GM21526 (cell line): ENCODE measurements at regions not wholly inside any gene's neighbourhood (a gene's known extent, or its start where the extent isn't known, plus 50 kb on each side); places are given as distances from the start of the nearest gene placed in this dataset.
"Not testable (repeated sequence)": the region's sequence is repeated elsewhere in the genome, so short reads cannot be mapped to it uniquely, and the experiment has no call there.

Experiments used
- ATAC-seq: cut with Tn5 transposase; IDR thresholded peaks from one replicate; pipeline ENCODE4 v1.9.1; 2021; ENCODE audit warnings: moderate library complexity; ENCODE audit not compliant: unreplicated experiment, low FRiP score

DNA sequence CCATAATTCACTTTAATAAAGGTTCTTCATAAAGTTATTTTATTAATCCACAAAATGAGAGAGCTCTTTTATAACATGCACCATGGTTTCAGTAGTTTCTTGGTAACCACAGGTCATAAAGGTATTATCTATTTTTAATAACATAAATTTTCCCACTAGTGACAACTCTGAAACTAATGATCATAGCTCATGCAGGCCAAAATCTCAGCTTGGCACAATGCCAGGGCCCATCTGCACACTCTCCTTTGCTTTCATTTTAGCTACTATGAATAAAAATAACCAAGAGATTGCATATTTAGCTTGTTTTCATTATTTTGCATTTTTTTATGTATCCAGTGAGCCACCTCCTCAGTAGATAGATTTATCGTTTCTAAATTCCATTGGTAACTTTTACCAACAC lies 691.8 kb upstream of the CHAC2 start:
- no peak for ATAC-seq

DNA sequence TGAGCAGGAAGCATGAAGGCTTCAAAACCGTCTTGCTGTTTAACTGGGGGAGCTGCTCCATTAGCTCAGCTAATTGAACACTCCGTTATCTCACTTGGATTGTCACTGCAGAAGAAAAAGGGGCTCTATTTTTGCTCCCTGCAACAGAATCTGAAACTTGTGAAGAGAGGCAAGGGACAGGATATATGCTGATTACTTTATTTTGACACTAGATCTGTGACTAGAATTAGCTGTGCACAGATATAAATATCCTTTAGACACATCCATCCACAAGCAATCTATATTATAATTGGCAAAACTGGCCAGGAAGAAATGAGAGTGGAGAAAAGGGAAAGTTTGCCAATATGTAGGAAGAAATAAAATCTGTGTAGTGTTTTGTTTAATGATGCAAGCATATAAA lies 700.1 kb upstream of the CHAC2 start:
- no peak for ATAC-seq

DNA sequence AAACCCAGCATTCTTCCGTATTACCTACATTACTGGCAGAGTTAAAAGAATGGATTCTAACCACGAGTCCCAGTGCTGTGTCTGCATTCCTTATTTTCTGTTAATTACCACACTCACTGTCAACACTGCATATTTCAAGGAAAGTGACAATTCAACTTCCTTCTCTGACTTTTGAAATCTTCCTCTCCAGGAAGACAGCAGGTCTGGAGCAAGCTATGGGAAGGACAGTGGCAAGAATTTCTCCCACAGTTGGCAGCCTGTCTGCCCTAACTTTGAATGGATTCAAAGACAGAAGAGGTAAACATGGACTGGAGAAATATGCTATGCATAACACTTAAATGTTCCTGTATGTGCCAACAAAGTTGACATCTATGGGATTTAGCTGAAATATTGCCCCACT lies 700.5 kb upstream of the CHAC2 start:
- ATAC-seq = no peak

DNA sequence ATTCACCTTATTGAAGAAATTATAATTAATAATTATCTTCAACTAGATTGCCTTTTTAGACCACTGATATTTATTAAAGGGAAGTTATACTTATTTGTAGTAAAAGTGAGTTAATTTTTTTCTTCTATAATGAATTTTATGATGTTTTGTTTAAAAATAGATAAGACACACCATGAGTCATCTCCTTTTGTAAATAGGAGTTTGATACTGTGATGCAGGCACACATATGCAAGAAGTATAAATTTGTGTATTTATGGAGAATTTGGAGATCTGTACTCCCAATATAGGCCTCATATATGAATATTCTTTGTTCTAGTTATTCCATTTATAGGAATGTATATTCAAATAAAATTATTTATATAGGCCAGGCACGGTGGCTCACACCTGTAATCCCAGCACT lies 703.5 kb upstream of the CHAC2 start:
- no peak for ATAC-seq

DNA sequence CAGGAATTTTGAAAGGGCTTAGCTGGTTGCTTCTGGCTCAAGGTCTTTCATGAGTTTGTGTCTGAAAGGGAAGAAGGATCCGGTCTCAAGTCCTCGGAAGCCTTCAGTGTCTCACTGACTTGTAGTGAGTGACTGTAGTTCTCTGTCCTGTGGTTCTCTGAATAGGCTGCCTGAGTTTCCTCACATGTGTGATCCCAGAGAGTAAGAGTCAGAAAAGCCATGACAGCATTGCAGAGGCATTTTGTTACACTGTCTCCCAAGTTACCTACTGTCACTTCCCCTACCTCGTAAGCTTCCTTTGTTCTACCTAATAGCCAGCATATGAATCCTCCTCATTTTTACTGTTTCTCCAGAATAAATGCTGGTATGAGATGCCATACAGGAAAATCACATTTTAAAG lies 709.1 kb upstream of the CHAC2 start:
- no peak for ATAC-seq

DNA sequence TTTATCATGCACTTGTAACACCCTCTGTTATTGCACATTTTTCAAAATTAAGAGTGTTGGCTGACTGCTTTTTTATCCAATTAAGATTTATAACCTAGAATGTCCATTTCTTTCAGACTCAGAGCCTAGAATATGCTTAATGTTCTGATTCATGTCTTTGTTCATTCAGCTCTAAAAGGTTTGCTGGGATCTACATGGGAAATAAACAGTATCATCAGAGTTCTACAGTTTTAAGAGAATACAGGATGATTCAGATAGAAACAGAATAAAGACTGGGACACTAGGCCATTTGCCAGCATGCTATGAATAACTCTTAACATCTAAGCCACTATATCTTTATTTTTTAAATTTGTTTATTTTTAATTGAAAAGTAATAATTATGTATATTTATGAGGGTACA lies 713.7 kb upstream of the CHAC2 start:
- no peak for ATAC-seq

DNA sequence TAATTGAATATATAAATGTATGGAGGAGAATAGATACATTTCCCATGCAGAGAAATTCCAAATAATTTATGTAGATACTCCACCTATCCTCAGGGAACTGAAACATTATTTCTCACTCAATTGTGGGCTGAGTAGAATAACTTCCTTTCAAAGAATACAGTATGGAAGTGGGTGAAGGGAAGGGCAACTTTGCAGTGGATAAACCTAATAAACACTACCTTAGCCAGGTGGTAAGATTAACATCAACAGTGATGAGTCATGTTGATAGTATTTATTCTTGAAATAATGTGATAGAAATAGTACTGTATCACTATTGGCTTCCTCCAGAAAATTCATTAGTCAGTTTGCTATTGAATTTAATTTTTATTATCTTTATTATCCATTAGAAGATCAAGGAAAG lies 716.4 kb upstream of the CHAC2 start:
- no peak for ATAC-seq

DNA sequence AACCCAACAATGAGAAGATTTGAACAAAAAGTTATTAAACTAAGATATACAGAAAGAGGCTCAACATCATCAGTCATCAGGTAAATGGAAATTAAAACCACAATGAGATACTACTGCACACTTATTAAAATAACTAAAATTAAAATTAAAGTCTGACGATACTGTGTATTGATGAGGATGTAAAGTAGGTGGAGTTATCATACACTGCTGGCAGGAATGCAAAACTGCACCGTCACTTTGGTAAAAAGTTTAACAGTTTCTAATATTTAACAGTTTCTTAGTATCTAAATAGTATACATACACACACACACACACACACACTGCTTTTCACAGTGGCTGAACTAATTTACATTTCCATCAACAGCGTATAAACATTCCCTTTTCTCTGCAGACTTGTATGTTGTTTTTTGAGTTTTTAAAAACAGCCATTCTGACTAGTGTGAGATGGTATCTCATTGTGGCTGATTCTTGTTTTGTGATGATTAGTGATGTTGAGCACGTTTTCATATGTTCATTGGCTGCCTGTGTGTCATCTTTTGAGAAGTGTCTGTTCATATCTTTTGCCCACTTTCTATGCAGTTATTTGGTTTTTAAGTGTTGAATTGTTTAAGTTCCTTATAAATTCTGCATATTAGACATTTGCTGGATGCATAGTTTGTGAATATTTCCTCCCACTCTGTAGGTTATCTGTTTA lies 726.9 kb upstream of the CHAC2 start:
- ATAC-seq = no peak

DNA sequence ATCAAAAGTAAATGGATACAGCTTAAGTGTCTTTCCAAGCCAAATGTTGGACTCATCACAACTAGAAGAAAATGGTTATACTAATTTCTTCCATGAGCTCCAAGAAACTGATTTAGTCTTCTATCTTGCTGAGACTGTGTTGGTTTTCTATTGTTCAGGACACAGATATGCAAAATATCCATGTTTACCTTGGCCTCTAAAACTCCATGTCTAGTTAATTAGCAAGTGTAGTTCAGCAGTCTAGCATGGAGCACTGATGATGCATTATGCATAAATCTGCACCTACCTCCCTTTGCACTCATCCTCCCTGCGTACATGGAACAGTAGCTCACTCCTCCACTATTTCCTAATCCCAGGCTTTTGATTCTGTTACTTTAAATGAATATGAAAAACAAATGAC lies 731.4 kb upstream of the CHAC2 start:
- no peak for ATAC-seq

DNA sequence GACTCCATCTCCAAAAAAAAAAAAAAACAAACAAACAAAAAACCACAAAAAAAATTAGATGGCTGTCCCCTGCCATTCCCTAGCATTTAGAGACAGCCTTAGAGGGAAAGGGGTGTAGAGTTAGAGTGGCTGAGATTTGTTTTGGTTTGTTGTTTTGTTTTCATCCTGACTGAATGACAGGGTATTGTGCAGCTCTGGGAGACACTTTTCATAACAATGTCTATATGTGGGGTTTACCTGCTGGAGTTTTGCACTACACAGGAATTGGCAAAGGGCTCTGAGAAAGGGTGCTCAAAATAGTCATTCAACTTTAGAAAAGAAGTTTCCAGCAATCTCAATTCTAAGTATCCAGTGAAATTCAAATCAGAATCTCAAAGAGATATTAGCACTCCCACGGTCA lies 732.5 kb upstream of the CHAC2 start:
- no peak for ATAC-seq

DNA sequence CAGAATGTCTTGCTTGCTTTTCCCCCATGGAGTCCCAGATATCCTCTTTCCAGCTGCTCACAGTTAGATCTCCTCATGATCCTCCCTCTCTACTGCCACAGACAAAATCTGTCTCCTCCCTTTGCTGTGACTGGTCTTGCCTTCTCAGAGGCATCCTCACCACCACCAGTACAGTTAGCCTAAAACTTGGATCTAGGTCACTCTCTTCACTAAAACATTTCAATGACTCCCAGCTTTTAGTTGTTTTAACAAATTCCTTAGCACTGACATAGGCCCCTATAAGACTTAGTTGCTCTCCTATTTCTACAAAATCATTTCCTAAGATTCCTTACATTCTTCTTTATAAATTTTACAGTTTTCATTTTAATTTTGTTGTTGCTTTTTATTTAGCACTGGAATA lies 734.2 kb upstream of the CHAC2 start:
- ATAC-seq = no peak

DNA sequence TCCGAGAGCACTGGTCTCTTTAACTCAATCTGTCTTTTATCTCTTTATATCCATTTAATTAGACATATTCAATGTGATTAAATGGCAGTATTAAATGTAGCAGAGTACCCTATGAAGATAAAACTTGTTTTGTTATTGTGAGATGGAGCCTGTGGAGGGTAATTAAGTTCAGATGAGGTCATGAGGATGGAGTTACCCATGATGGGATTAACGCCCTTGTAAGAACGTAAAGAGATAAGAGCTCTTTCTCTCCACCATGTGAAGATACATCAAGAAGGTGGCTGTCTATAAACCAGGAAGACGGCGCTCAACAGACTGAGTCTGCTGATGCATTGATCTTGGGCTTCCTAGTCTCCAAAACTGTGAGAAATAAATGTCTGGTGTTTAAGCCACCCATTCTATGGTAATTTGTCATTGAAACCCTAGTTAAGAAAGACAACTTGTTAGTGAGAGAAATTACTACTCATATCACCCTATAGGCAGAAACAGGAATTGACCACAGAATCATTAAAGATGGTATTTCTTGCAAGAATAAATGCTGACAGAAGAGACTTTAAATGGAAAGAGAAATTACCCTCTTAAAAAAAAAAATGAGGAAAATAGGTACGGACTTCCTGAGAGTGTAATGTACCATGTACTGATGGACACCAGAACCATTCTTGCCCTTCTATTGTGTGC lies 738.7 kb upstream of the CHAC2 start:
- ATAC-seq = no peak

DNA sequence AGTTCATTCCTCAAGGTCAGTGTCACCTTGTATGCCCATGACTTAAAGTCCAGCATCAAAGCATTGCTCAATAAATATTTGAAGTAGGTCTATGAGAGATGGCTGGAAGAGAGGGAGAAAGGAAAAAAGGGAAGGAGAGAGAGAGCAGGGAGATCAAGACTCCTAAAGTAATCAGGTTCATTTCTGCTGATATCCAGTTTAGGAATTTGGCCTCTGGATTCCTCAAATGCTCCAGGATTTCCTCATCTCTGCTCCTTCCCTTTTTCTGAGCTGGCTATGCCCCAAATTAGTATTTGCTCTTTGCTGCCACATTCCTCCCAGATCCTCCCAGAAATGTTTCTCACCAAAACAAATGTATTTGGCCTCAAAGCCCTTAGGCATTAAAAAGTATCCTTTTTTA lies 739.4 kb upstream of the CHAC2 start:
- no peak for ATAC-seq

DNA sequence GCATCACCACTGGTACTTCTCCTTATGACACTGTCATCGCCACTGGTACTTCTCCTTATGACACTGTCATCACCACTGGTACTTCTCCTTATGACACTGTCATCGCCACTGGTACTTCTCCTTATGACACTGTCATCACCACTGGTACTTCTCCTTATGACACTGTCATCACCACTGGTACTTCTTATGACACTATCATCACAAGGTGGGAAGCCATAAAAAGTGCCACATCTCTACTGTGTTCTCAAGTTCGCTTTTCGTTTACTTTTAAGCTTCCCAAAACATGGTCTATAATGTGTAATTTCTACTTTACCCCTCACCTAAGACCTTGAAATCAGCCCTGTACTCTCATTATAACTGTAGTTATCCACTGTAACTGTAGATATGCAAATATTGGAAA lies 745.4 kb upstream of the CHAC2 start:
- ATAC-seq = not testable (repeated sequence)

DNA sequence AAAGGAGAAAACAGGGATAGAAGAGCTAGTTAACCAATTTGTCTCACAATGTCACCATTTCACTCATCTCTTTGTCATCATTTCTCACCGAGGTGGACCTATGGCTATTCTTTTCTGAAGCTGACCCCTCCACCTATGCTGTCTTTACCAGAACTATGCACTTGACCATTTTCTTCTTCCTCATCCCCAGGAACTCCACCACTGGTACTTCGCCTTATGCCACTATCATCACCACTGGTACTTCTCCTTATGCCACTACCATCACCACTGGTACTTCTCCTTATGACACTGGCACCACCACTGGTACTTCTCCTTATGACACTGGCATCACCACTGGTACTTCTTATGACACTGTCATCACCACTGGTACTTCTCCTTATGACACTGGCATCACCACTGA lies 745.8 kb upstream of the CHAC2 start:
- ATAC-seq = no peak

DNA sequence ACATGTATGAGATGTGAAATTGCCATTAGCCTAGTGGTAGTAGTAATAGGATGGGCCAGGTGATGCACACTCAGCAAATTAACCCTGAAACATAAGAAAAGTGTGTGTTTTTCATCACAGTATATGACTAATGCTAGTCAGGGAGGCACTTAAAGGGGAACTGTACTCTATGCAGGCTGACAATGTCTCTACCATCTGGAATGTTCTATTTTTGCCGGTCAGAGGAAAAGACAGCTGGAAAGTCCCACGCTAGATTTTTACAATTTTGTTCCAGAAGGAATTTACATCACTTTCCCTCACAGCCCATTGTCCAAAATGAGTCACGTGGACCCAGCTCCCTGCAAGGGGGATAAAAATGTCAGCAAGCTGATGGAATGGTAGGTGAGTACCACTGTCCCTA lies 746.3 kb upstream of the CHAC2 start:
- ATAC-seq = no peak

DNA sequence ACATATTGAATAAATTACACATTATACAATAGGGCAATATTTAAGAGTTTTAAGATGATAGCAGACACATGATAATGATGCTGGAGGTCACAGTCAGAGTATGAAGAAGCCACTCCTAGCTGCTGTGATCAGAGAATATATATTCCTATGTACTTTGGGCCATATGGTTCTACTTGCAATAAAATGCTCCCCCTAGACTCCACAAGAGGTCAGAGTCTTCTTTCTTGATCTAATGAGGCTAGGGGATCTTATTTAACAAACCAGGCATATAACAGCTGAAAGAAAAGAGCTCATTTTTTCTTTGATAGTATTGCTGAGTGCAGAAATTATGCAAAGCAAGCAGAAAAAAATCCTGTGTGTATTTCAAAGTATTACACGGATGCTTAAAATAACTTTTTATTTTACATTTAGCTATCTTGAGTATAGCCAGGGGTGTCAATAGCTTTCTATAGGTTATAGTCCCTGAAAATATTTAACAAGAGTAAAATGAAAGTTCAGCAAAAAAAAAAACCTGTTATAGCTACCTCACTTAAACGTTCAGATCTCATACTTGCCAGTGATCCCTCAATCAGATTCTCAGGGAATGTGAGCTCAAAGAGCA lies 748.7 kb upstream of the CHAC2 start:
- no peak for ATAC-seq

DNA sequence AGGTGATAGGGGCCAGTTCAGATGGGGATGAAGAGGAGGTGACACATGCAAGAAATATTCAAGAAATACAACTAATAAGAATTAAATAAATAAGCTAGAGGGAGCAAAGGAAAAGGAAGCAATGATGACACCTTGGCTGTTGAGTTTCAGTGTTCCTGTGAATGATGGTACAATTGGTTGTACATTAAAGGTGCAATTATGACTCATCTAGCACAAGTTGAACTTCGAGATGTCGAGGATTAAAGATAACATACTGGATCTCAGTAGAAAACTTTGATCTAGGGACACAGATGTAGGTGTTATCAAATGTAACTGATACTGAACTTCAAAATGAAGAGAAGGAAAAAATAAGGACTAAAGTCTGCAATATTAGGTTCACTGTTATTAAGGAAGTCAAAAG lies 760.6 kb upstream of the CHAC2 start:
- no peak for ATAC-seq

DNA sequence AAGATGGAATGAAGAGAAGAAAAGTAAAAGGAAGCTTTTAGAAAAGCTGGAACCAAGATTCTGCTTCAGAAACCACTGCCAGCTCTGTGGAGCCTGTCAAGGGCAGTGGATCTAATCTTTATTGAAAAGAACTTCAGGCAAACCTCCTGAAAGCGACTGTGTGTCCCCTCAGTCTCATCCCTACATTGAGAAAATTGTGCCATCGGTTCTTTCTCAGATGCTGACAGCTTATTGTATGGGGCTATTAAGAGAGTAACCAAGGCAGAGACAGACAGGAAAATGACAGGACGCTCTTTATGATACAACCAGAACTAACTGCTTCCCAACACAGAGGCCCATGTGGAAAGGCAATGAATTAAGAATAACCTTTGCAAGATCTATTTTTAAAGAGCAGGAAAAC lies 763.2 kb upstream of the CHAC2 start:
- no peak for ATAC-seq

DNA sequence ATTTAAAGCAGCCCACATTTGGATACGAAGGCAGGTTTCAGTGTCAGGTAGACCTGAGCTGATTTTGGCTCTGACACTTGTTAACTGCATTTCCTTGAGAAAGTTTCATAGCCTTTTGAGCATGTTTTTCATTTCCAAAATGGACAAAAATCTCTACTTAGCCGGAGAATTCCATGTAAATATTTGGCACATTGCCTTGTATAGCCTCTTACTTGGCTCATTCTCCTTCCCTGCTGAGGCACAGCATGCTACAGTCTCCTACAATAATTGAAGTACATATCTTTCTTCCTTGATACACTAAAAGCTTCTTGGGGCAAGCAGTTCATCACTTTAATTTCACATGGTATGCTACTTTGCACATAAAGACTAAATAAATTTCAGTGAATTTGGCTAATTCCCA lies 772.2 kb upstream of the CHAC2 start:
- no peak for ATAC-seq

DNA sequence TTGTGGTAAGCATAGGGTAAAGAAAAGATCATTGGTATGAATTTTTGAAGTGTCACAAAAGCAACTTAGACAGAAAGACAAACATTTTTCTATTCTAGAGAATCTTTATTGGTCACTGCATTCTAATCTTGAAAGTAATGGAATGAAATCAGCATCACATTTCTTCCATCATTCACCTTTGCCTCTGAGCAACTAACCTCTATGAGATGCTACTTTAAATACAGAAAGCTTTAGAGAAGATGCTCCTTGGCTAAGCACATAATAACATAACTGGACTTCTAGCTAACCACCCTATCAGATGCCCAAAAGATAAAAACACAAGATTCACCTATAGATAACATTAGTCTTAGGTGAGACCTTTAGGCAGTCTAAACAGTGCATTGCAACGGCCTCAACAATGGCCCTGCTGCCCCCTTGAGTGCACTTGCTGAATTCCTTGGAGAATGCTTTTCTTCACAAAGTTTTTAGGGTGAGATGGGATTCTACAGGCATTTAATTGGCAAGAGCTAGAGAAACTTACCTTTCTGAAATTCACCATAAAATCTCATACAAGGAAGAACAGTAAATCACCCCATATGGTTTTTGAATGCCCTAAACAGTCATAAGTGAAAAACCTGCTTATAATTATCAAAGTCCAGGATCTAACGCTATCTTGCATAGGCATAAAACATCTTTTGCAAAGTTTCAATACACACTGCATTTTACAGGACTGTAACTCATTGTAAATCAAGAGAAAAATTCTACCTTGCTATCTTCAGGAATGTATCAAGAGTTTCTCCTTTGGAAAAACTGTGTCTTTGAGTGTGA lies 791.3 kb upstream of the CHAC2 start:
- no peak for ATAC-seq
